ENCODE measurements at regions not wholly inside any gene's neighbourhood (a gene's known extent, or its start where the extent isn't known, plus 50 kb on each side); places are given as distances from the start of the nearest gene placed in this dataset.

DNA sequence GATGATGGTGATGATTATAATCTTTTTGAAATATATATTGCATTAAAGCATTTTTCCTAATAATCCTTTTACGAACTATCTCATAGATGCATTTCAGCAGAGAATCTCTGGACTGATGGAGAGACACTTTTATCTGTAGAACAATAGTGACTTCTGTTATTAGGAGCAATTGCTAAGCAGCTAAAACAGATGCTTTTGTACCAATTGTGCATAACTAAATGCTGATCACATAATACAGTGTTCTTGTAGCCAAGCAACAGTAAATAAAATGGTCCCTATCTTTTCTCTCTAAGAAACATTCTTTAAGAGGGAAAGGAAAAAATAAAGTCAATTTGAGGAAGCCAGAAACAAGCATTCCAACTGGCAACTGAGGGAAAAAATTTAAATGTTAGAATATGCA is 405.8 kb upstream of the GOLIM4 start:
- TF ChIP-seq, protein P1, sequence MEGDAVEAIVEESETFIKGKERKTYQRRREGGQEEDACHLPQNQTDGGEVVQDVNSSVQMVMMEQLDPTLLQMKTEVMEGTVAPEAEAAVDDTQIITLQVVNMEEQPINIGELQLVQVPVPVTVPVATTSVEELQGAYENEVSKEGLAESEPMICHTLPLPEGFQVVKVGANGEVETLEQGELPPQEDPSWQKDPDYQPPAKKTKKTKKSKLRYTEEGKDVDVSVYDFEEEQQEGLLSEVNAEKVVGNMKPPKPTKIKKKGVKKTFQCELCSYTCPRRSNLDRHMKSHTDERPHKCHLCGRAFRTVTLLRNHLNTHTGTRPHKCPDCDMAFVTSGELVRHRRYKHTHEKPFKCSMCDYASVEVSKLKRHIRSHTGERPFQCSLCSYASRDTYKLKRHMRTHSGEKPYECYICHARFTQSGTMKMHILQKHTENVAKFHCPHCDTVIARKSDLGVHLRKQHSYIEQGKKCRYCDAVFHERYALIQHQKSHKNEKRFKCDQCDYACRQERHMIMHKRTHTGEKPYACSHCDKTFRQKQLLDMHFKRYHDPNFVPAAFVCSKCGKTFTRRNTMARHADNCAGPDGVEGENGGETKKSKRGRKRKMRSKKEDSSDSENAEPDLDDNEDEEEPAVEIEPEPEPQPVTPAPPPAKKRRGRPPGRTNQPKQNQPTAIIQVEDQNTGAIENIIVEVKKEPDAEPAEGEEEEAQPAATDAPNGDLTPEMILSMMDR (conservative IDR thresholded peaks at IDR 0.05): no peak
- no peak for TF ChIP-seq ZFX (IDR thresholded peaks at IDR 0.05)
